Left colon (tissue), 2 donors: ENCODE measurements at regions not wholly inside any gene's neighbourhood (a gene's known extent, or its start where the extent isn't known, plus 50 kb on each side); places are given as distances from the start of the nearest gene placed in this dataset.
"Not testable (repeated sequence)": the region's sequence is repeated elsewhere in the genome, so short reads cannot be mapped to it uniquely, and the experiment has no call there.

Experiments
- ATAC-seq: fragments of 200-7000 bp; cut with Tn5 transposase; one replicate; pipeline ENCODE4 v1.9.1; 2020; ENCODE audit warnings: mild to moderate bottlenecking, moderate library complexity
- DNase-seq, 2 donors: peaks; one replicate each; pipeline ENCODE4 v3.0.0-alpha.2; 2020
- intact Hi-C, 2 donors: fragments of 100-400 bp; cut with DNase I in 1 of 2; cut with micrococcal nuclease in 1 of 2; formaldehyde crosslinking; loops; one replicate each; pipeline versions ENCODE4 v1.11.2 to v1.14.0; 2022; cut with DNase I, micrococcal nuclease
- donor health status: DM: no; HTN: no; CAD: no.
- donor health status: DM: yes; HTN: yes; CAD: no.

DNA sequence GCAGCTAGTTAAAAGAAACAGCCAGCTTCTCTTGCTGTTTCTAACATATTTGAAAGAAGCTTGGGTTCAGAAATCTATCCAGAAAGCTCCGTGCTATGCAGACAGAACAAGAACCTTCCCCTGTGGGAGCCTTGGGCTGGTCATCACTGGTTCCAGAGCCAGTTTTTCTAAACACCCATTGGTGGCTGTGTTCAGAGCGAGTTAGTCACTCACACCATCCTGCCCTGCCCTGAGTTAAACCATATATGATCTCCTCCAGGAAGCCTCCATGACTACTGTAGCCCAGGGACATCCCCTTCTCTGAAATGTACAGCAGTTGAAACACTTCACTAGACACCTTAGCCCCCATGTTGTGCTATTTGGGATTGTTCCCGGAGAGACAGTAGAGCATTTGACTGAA, 200.8 kb upstream of the SGCG start:
- no peak for ATAC-seq

DNA sequence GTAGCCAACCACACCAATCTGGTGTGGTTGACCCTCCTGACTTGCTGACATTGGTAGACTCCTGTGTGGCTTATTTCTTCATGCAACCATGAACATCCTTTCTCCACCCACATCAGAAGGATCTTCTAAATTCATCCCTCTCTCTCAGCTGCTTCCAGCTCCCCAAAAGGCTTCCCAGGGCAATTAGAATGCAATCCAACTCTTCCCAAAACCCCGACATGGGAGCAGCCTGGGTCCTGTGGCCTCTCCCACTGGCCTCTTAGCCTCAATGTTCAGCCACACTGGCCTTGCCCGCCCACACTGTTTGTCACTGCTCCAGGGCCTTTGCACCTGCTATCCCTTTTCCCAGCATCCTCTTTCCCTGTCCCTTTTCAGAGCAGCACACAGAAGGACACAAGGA, 199.8 kb upstream of the SGCG start:
- DNase-seq (no peak), ATAC-seq (no peak)
- intact Hi-C loops, result no loop called here

More for the DNA sequence above, 200.8 kb upstream of the SGCG start:
- intact Hi-C loops, result no loop called here
- no peak for DNase-seq

DNA sequence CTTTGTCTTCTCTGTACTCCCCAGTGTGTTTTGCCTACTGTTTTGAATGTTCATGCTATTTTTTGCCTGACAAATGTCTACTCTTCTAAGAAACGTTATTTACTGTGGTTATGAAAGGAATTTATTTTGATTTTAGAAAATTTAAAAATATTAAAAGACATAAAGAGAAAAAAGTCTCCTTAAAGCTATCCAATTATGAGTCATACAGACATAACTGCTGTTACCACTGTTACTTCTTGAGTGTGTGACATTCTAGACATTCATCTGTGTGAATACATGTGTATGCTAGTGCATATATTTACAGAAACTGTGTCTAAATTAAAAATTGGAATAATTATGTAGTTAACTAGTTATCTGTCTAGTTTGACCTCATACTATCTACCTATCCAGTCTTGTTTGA, 187.6 kb upstream of the SGCG start:
- DNase-seq, result no peak
- no peak for ATAC-seq
- intact Hi-C loops, result no loop called here

DNA sequence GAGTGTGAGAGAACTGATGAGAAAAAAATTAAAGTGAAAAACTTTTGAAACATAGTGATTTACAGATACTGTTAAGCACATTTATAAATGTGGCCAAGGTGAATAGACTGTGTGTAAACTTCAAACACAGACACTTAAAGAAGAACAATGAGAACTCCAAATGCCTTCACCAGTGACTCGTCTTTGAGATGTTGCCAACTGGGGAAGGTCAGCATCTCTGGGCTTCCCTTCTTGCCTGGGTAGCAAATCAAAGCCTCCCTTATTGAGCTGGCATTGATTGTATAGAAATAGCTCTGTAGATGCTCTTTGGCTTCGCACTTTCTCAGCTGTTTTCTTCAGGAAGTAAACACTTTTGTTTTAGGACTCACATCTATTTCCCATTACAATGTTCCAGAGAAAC, 177.3 kb upstream of the SGCG start:
- intact Hi-C loops, result no loop called here
- ATAC-seq (no peak), DNase-seq (no peak)

DNA sequence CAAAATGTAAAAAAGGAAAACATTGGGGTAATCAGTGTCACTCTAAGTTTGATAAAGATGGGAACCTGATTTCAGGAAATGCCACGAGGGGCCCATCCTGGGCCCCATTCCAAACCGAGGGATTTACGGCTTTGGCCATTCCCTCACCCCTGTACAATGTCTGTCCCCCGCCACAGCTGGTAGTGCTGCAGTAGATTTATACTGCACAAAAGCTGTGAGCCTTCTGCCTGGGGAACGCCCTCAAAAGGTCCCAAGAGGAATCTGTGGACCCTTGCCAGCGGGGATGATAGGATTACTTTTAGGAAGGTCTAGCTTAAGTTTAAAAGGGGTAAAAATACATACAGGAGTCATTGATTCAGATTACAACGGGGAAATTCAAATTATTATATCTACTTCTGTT, 173.4 kb upstream of the SGCG start:
- peak in 1 of 2 donors; percentile 5 for DNase-seq
- intact Hi-C loops, result no loop called here

DNA sequence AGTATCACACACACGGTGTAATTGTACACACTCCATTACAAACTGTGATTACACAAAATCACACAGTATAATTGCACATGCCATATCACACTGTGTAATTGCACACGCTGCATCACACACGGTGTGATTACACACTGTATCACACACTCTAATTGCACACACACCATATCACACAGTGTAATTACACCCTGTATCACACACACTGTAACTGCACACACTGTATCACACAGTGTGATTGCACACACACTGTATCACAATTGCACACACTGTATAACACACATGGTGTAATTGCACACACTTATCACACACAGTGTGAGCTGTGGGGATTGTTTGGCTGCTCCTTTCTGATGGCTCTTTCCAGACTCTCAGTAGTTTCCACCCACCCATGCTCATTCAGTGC, 162.6 kb upstream of the SGCG start:
- DNase-seq (no peak), ATAC-seq (no peak)
- intact Hi-C loops, result loop anchor here in 1 of 2 donors (5.0 kb wide), 1 partner anchor 216 kb away; no protein-coding TSS in a partner anchor

More for the DNA sequence above, 173.4 kb upstream of the SGCG start:
- no peak for ATAC-seq

DNA sequence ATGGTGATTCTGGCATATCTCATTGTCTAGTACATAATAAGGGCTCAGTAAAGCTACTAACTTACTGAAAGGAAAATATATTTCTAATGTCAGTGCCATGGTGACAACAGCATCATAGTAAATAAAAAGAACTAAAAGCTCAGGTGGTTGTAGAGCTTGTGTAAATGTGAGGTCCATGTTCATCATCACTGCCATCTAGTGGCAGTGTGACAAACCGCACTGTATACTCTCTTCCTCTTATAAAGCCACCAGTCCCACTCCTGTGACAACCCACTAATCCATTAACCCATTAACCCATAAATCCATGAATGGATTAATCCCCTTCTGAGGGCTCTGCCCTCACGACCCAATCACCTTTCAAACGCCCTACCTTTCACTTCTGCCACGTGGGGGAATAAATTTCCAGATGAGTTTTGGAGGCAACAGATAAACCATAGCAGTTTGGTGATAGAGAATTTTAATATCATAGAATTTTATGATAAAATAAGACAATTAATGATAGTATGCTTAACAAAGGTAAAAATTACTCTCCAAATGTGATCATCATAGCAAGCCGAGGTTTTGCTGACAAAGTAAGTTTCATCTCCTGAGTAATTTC, 160.4 kb upstream of the SGCG start:
- ATAC-seq (peak; percentile 75), DNase-seq (peak in 1 of 2 donors; percentile 43)
- intact Hi-C loops, result no loop called here

DNA sequence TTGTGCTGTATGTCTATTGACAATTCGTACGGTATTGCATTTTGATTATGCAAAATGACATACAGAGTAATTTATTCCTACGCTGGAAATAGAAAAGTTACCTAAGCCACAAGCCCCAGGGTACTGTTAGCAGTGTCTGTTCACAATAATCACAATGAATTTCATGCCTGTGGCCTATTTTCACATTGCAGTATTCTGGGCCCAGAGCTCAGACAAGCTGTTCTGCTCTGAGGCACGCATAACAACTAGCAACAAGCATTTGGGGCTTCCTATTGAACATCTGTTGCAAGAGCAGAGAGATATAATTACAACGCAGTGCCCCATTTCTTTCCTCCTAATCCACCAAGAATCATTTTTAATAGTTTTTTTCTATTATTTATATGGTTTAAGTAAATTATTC, 158.9 kb upstream of the SGCG start:
- no peak for ATAC-seq
- intact Hi-C loops, result no loop called here
- DNase-seq, result no peak

DNA sequence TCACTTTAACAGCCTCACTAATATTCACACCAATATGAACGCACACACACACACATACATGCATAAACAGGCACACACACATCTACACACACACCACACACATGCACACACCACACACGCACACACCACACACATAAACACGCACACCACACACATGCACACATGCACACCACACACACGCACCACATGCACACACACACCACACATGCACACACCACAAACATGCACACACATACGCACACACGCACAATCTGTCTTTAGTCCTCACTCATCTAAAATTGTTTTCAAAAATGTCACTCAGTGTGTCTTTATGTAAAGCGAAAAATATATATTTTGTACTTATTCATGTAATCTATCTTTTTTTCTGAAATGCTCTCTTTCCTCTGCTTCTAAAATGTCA, 158.1 kb upstream of the SGCG start:
- ATAC-seq, result no peak
- DNase-seq, result no peak
- intact Hi-C loops, result no loop called here

DNA sequence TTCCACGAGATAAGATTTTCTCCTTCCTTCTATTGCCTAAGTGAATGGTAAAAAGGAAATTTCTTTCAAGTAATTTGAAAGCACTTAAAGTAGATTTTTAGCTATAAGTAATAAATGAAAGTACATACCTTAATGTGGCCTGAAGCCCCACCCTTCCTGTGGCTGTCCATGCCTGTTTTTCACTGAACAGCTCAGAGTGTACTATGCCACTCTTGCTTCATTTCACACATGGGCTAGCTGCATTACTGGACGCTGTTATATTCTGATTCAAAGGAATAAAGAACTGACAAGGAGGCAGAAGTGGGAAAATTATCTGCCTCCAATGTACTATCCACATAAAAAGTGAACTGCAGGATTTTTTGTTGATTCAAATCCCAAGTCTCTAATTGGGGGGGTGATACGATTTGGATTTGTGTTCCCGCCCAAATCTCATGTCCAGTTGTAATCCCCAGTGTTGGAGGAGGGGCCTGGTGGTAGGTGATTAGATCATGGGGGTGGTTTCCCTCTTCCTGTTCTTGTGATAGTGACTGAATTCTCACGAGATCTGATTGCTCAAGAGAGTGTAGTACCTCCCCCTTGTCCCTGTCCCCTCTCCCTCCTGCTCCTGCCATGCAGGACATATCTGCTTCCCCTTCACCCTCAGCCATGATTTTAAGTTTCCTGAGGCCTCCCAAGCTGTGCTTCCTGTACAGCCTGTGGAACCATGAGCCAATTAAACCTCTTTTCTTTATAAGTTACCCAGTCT, 154.7 kb upstream of the SGCG start:
- intact Hi-C loops, result no loop called here
- DNase-seq, result no peak
- peak; percentile 68 for ATAC-seq

DNA sequence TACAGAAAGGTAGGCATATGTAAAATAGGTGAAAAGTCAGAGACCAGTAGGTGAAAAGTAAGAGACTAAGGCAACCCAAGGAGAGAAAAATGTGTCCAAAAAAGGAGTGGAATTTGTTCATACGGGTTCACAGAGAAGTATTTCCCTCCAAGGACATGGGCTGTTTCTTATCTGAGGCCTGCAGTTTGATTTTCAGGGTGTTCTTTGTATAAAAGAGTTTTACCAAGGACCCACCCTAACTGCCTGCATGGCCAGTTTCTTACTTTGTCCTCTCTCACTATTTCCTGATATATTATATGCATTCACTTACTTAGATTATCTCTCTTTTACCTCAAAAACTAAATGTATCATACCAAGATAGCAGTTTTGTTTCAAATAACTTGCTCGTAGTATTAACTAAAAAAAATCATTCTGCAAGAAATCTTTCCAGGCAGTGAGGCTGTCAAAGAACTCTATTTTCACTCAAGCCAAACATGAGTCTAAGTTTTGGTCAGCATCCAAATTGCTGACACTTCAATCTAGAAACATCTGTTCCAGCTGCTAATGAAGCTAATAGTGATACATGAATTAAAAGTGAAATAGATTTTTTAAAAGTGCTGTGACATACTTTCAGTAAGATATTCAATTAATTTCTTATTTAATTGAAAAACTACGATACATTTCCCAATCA, 141.4 kb upstream of the SGCG start:
- intact Hi-C loops, result no loop called here
- ATAC-seq, result no peak
- DNase-seq, result no peak

DNA sequence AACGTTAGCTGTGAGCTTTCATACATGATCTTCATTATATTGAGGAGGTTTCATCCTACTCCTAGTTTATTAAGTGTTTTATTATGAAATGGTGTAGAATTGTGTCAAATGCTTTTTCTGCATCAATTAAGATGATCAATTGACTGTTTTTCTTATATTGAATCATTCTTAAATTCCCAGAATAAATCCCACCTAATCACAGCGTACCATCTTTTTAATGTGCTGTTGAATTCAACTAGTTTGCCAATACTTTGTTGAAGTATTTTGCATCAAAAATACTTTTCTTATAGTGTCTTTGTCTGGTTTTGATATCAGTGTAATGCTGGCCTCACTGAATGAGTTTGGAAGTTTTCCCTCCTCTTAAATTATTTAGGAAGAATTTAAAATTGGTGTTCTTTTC, 138.6 kb upstream of the SGCG start:
- intact Hi-C loops, result no loop called here
- ATAC-seq (no peak), DNase-seq (no peak)

DNA sequence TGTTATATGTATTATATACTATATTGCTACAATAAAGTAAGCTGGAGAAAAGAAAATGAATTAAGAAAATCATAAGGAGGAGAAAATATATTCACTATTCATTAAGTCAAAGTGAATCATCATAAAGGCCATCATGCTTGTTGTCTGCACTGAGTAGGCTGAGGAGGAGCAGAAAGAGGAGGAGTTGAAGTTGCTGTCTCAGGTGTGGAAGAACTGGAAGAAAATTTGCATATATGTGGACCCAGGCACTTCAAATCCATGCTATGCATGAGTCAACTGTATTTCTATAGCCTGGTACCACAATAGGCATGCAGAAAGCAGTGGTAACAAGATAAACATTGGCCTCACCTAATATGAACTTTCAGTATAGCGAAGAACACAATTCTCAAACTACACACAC, 135.9 kb upstream of the SGCG start:
- ATAC-seq (no peak), DNase-seq (no peak)
- intact Hi-C loops, result no loop called here

DNA sequence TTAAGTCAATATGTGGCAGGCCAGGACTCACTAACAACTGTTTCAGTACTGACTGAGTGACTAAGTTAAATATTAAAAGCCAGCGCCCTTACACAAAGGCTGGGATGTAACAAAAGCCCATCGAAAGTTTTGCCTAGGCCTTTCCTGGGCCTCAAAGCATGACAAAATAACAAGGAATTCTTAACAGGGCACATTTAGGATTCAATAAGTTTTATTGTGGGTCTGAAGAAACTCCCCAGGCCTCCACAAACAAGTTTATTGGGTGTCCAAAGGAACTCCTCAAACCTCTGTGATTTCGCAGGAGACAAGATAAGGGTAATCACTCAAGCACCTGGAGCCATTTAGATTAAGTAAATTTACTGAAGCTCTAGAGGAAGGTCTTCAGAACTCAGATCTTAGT, 130.7 kb upstream of the SGCG start:
- intact Hi-C loops, result no loop called here
- ATAC-seq, result no peak
- DNase-seq, result no peak

DNA sequence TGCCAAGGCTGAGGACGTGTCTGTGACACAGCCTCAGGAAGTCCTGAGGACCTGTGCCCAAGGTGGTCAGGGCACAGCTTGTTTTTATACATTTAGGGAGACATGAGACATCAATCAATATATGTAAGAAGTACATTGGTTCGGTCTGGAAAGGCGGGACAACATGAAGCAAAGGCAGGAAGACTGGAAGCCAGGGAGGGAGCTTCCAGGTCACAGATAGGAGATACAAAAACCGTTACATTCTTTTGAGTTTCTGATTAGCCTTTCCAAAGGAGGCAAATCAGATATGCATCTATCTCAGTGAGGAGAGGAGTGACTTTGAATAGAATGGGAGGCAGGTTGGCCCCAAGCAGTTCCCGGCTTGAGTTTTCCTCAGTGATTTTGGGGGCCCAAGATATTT, 127.1 kb upstream of the SGCG start:
- DNase-seq, intact Hi-C loops, ATAC-seq: not testable (repeated sequence)

DNA sequence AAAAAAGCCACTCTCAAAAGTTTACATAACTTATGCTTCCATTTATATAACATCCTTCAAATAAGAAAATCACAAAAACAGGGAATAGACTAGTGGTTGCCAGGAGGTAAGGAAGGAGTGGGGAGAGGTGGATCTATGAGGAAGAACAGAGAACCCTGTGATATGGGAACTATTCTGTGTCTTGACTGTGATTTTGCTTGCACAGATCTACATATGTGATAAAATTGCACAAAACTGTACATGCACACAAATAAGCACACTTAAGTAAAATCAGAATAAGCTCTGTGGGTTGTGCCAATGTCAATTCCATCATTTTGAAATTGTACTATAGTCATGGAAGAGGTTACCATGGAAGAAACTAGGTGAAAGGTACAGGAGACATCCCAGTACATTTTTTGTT, 121.6 kb upstream of the SGCG start:
- DNase-seq, result no peak
- intact Hi-C loops, result no loop called here
- ATAC-seq, result no peak

DNA sequence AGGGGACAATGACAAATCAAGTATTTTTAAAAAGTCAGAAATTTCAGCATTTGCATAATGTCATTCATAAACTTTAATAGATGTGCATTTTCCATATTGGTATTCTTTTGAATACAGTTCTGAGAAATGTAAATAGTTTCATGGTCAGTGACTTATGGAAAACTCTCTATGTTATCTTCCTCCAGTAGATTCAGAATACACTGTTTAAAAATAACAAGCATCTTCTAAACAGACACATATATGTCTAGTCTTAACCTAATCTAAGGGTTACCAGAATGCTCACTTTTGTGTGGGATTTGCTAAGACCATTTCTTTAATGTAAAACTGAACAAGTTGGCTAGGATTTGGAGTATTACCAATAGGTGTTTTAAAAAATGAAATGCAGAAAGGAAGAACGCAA, 119.8 kb upstream of the SGCG start:
- DNase-seq (no peak), ATAC-seq (no peak)
- intact Hi-C loops, result no loop called here

DNA sequence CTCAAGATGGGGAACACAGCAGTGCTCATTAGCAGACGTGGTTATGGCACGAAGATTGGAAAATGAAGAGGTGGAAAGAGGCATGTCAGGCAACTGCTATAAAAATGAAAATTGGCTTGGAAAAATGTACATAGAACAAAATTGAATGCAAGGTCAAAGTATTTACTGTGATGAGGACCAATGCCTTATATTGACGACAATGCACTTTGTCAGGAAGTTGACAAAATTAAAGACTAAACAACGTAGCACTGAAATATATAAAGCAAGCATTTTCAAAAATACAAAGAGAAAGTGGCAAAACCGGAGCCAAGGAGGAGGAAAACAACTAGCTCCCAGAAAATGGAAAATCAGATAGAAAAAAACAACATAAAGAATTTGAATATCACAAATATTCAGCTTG, 113.7 kb upstream of the SGCG start:
- intact Hi-C loops, result no loop called here
- ATAC-seq, result no peak
- DNase-seq, result no peak

DNA sequence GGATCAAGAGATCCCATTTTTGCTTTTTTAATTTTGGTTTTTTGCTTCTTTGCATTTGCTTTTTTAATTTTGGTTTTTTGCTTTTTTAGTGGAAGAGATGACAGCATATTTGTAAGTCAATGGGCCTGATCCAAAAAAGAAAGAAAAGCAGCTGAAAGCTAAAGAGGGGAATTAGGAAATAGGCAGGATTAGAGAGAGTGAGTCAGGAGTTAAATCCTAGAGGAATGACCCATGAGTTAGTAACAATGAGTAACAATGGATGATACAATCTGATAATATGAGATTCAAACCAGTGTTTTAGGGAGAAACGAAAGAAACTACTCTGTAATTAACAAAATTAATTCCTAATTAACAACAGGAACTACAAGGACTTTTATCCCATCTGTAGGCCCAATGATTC, 111.2 kb upstream of the SGCG start:
- DNase-seq, result no peak
- ATAC-seq, result no peak
- intact Hi-C loops, result no loop called here

DNA sequence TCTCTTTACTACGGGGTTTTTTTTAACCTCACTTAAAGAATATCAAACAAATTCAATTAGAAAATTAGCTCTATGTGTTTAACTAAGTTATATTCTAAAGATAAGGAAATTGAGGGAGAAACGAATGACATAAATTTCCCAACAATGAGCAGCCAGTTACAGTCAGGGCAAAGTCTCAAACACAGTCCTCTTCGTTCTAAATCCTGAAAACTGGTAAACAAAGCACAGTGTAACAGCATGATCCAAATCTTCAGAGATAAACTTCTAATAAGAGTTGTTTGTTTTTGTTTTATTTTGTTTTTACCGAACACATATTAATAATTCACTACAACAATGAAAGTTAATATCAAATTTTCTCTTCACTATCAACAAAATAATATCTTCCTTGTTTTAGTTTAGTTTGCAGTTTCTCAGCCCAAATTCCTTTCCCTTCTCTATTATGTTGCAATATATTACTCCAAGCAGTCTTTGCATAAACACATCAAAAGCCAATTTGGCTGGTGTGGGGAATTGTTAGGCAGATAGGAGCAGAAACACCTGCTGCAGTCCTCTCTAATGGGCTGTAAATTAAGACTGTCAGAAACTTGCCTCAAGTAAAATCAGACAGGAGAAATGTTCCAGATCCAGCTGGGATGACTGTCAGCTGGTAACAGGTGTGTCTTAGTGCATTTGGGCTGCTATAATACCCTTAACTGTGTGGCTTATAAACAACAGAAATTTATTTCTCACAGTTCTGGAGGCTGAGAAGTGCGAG, 106.5 kb upstream of the SGCG start:
- ATAC-seq (no peak), DNase-seq (no peak)
- intact Hi-C loops, result no loop called here
